WI38 (cell line): ENCODE measurements at regions not wholly inside any gene's neighbourhood (a gene's known extent, or its start where the extent isn't known, plus 50 kb on each side); places are given as distances from the start of the nearest gene placed in this dataset.

Source experiments
- H3K4me3 ChIP-seq: 2 replicates; pipeline ENCODE4 v1.5.1; 2011; ENCODE audit warnings: low read depth, mild to moderate bottlenecking, control low read depth, low read length
- TF ChIP-seq, protein P1 (sequence below): IDR thresholded peaks from 2 replicates; pipeline ENCODE4 v1.5.1; 2012; ENCODE audit warnings: low read depth, mild to moderate bottlenecking, control low read depth, low read length

DNA sequence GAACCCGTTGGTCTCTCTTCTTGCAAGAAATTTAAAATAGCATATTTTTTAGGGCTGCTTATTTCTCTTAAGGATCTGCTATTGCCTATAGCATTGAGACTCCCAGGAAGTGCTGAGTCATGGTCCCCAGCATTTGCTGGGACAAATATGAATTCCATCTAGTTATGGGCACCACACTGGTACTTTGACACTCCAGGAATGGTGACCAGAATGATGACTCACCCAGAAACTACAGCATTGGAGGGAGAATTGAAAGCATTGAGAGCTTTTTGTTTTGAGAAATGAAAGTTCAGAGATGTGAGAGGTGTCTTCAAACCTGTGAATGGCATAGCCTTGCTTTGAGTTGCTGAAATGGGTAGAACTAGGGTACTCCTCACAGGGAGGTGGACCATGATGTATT, 699.7 kb downstream of the DHX35 start:
- TF ChIP-seq, protein P1, sequence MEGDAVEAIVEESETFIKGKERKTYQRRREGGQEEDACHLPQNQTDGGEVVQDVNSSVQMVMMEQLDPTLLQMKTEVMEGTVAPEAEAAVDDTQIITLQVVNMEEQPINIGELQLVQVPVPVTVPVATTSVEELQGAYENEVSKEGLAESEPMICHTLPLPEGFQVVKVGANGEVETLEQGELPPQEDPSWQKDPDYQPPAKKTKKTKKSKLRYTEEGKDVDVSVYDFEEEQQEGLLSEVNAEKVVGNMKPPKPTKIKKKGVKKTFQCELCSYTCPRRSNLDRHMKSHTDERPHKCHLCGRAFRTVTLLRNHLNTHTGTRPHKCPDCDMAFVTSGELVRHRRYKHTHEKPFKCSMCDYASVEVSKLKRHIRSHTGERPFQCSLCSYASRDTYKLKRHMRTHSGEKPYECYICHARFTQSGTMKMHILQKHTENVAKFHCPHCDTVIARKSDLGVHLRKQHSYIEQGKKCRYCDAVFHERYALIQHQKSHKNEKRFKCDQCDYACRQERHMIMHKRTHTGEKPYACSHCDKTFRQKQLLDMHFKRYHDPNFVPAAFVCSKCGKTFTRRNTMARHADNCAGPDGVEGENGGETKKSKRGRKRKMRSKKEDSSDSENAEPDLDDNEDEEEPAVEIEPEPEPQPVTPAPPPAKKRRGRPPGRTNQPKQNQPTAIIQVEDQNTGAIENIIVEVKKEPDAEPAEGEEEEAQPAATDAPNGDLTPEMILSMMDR, result no peak
- no peak overlapping the region for H3K4me3 ChIP-seq

DNA sequence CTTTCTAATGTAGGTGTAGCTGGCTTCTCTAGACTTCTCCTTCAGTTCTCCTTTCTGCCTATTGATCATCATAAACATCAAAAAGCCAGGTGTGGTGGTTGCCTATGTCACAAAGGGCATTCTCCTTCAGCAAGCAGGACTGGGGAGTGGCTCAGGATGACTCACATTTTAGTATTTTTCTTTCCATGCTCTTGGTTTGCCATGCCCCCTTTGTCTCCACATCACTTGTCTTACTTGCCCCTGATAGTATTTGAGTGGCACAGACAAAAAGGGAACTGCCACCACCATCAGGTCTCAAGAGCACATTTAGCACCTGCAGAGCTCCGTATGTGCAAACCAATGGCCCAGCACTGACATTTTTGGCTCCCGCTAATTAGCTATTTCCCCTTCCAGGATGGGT, 698.8 kb downstream of the DHX35 start:
- TF ChIP-seq, protein P1, result no peak

DNA sequence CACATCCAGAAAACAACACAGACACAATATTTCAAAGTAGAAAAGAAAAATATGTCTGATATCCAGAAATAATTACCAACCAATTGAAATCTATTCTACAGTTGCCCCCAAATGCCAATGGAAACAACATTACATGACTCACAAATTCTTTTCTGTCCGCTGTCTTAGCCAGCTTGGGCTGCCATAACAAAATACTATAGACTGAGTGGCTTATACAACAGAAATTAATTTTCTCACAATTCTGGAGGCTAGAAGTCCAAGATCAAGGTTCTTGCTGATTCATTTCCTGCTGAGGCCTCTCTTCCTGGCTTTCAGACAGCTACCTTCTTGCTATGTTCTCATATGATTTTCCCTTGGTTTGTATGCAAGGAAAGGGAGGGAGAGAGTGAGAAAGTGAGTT, 698.1 kb downstream of the DHX35 start:
- H3K4me3 ChIP-seq, result no peak overlapping the region
- TF ChIP-seq, protein P1, result no peak

More for the DNA sequence above, 698.8 kb downstream of the DHX35 start:
- no peak overlapping the region for H3K4me3 ChIP-seq

DNA sequence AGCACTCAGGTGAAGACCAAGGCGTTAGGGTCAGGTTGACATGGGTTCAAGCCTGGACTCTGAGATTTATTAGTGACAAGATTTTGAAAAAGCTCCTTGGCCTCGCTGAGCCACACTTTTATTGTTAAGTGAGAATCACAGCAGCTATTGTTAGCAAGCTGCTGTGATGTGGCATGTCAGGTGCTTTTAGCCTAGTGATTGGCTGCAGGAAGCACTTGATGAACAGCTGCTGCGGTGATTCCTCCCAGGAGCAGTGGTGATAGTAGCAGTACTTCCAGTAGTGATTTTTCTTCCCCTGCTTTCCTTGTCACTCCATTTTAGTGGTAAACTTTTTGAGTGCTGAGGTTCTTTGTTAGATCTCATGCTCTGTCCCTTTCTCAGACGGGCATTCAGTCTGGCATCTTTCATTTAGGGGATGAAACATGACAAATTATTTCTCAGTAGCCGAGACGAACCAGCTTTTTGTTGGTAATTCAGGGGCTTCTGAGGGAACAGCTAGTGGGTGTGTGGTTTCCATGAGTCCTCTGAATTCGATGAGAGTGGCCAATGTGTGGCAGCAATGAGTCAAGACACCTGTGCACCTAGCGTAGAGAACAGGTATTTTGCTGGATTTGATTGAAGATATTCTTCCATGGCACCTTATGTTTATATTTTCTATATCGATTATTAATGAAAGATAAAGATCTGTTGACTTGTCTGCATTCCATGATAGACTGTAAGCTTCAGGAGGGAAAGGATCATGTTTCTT, 696.7 kb downstream of the DHX35 start:
- TF ChIP-seq, protein P1, result no peak
- no peak overlapping the region for H3K4me3 ChIP-seq

DNA sequence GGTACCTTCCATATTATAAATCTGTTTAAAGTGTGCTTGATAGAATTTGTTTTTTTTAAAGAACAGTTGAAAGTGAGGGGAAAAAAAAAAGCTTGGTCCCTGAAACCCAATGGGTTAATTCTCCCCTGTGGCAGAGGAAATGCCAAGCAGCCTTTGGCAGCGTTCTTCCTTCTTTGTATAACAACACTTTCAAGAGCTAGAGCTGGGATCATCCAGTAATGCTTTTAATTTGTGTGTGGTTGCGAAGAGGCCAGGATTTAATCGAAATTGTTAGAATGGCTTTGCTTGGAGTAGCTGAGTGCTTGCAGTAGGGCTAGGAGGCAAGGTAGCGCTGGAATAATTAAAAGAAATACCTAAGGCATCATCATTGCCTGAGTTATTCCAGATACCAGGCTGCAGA, 692.0 kb downstream of the DHX35 start:
- TF ChIP-seq, protein P1, result no peak
- H3K4me3 ChIP-seq, result no peak overlapping the region

DNA sequence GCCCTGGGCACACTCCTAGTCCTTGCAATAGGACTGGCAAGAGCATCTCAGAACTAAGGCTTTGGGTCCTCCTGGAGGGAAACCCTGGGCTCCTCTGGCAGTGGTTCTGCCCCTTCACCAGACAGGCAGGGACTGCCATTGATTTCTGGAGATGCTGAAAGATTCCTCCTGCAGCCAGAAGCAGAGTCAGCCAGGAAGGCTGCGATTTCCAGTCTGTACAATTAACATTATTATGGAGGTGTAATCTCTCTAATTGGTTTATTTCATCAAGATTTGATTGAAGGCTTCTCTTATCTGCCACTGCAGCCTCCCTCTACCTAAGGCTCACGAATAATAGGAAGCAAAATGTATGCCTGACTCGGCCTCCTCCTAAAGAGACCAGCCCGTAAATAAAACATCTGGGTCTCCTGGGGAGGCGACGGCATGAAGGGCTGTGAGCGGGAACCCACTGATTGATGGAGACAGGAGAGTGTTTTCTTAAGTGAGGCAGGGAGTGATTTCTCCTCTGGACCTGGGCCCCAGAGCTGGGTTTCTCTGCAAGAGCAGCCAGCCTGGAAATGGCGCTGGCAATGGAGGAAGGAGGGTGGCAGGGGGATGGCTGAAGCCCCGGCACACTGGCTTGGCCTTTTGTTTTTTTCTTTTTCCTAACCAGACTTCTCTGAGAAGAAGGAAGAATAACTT, 689.6 kb downstream of the DHX35 start:
- TF ChIP-seq, protein P1, result no peak
- no peak overlapping the region for H3K4me3 ChIP-seq

DNA sequence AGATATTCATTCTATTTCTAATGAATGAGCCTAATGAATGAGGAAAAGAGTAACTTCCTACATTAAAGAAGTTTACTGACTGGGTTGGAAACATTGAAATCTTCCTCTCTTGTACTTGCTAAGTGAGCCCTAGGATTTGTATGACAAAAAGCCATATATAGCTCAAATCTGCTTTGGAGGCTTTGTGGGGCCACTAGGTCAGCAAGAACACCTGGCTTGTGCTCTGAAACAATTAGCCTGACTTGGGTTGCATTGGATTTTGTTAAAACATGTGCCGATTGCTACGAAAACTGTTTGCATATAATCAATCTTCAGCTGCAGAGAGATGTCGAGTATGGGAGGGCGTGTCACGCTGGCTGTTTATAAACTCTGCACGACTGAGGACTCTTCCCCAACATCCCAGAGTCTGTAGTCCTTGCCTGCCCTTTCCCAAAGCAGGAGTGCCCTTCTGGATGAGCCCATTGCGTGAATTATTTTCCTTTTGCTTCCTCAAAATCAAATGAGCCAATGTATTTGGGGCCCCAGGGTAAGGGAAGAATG, 684.8 kb downstream of the DHX35 start:
- no peak overlapping the region for H3K4me3 ChIP-seq
- TF ChIP-seq, protein P1, result no peak
